ENCODE measurements at regions not wholly inside any gene's neighbourhood (a gene's known extent, or its start where the extent isn't known, plus 50 kb on each side); places are given as distances from the start of the nearest gene placed in this dataset.

DNA sequence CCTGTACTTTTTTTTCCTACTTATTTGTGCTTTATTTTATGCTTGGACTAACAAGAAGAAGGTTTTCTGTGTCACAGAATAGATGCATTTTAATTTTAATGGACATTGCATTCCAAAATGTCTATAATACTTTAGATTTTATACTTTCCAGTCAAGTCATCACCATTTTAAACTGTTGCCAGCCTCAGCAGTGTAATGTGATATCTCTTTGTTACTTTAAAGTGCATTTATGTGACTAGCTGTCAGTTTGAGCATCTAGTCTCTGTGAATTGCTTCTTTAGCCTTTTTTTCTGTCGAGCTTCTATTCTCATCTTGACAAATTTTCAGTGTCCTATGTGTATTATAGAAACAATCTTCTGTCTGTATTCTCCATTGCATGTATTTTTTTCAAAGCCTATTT is 511.4 kb upstream of the CBLB start:
- intact Hi-C loops (cut with DNase I): no loop called here
- no peak for DNase-seq
- no peak for ATAC-seq

GRCh38 chr3:106381286-106381938 is 512.6 kb upstream of the CBLB start:
- ATAC-seq (no peak), DNase-seq (no peak)
- intact Hi-C loops (cut with DNase I): no loop called here

DNA sequence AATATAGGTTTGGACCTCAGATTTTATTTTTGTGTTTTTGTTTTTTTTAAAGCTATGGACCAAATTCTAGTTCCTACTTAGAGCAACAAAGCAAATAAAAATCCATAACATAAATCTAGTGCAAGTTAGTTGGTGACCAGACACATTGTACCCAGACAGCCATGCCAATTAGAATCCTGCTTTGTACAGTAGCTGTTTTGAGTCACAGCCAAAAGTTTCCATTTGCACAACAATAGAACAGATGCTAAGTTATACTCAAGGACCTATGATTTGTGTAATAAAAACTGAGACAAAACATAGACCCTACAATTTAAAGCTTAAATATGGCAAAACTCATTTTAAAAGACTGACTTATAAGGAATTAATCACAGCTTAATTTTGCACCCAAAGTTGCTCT is 513.1 kb upstream of the CBLB start:
- no peak for ATAC-seq
- intact Hi-C loops (cut with DNase I): no loop called here
- DNase-seq: no peak

DNA sequence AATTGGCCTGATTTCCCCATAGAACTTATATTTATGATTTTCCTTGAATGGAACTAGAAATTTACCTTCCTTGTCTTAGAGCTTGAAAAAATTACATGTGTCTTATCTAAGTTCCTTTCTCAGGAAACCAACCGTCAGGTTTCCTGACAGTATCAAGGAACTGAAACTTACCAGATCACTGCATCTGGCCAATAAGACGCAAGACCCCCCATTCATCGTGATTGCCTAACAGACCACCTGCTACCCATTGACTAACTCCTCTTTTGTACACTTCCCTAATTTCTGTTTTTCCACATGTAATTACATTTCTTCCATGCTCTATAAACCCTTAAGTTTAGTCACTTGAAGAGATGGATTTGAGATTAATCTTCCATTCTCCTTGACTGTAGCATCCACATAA is 517.2 kb upstream of the CBLB start:
- no peak for ATAC-seq
- DNase-seq: no peak
- intact Hi-C loops (cut with DNase I): no loop called here

DNA sequence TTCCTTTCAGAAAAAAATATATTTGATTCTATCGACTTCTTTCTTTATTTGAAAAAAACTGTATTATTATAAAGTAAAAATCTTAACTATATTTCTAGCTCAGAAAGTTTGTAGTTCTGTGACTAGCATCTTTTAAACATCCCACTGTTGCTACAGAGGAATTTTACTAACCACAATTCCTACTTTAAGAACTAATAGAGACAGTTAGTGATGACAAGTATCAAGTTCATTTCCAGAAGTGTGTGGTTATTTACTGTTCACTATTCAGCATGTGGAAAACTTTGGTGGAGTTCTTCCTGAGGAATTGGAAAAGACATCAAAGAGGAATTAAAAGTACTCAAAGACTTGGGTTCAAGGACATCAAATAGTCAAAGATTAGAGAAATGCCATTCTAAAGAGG is 524.1 kb upstream of the CBLB start:
- intact Hi-C loops (cut with DNase I): no loop called here
- DNase-seq (no peak), ATAC-seq (no peak)

DNA sequence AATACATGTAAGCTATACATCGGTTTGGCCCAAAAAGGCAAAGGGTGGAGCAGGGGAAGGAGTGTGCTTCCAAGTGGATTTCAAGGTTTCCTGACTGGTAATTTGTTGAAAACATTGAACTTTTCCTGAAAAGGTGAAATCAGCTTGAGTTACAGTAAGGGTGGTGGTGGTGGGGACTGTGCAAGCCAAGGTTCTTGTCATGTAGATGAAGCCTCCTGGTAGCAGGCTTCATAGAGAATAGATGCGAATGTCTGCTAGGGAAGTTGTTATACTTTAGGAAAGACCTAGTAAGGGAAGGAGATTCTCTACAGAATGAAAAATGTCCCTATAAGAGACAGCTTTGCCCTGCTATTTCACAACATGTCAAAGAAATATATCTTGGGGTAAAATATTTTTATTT is 528.2 kb upstream of the CBLB start:
- intact Hi-C loops (cut with DNase I): no loop called here
- no peak for ATAC-seq
- no peak for DNase-seq

- no peak for ATAC-seq
Measured at GRCh38 chr3:106398891-106399600, 530.2 kb upstream of the CBLB start.

GRCh38 chr3:106399761-106400160 is 530.9 kb upstream of the CBLB start:
- intact Hi-C loops (cut with DNase I): no loop called here
- ATAC-seq (no peak), DNase-seq (no peak)

More at GRCh38 chr3:106398891-106399600, 530.2 kb upstream of the CBLB start:
- no peak for DNase-seq
- intact Hi-C loops (cut with DNase I): no loop called here

DNA sequence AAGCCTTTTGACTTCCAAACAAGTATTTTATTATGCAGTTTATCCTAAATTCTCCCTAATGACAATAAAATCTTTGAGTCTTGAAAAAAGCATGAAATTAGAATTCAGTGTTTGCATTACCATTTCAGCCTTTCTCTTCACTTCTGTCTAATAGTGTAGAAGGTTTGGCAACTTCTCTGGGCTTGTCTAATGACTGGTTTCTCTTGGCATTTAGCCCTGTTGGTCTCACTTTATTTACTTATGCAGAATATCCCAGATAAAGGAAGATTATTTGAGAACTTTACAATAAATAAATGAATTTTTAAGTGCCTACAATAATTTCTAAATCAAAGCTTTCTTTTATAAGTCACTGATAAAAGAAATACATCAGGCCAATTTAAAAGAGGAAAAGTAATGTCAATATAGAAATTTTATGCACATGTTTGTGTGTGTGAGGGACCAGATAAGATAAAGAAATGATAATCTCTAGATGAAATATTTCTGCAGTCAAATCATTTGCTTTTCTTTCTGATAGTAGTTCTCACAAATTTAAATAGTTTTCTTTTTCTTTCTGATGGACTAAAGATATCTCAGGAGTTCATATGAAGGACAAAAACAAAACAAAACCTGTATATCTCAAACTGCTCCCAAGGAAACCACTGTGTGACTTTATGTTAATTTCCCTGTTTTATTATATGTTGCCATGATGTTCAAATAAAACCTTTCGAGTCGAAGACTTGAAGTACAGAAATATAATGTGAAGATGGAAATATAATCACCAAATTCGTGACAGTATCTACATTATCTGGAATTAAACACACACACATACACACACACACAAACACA is 533.1 kb upstream of the CBLB start:
- ATAC-seq (no peak), DNase-seq (no peak)
- intact Hi-C loops (cut with DNase I): no loop called here

DNA sequence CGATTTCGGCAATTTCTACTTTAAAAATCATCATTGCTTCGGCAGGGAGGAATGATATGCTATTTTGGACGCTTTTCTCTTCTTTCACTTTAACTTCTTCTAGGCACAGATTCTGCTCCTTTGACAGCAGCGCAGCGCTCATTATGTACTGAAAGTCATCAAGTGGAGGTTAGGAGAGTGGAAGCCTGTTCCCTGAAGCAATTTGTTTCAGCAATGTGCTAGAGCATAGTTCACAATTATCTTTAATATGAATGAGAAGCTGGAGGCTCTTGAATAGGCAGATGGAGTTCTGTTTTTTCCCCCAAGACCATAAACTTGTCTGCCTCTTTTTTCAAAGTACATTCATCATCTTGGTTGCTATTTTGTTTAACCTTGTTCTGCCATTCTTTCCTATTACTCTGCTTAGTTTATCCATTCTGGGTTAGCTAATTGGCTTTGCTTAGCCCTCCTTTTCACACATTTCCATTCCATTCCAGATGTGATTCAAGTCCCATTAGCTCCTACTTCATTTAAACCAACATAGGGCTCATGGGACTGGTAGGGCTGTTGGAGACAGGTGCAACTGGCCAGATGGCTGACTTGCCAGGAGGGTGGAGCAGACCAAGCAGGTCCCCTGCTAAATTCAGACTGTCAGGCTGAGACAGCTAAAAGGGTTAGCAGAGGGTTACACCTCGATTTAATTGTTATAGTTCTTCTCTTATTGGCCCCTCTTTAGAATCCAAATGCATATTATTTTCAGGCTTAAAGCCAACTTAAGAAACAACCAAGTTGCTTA is 534.7 kb upstream of the CBLB start:
- no peak for ATAC-seq
- intact Hi-C loops (cut with DNase I): no loop called here
- DNase-seq: no peak

- ATAC-seq (no peak), DNase-seq (no peak)
- intact Hi-C loops (cut with DNase I): no loop called here
Measured at GRCh38 chr3:106413683-106414082, 544.9 kb upstream of the CBLB start.

DNA sequence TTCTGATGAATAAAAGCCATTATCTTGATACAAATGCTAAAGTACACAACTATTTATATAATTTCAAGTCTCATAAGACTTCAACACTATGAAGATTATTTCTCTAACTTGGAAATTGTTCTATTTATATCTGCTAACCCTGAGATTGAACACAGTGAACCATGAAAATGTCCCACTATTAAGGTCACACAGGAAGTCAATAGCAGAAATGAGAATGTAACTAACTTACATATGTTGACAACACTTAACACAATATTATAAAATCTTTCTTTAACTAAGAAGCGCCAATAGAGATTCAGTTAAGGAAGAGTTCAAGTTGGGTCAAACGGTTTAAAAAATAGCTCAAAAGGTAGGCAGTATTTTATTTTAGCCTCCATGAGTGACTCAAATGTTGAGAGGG is 551.8 kb upstream of the CBLB start:
- intact Hi-C loops (cut with DNase I): no loop called here
- DNase-seq: no peak
- no peak for ATAC-seq

- ATAC-seq: no peak
- DNase-seq: no peak
- intact Hi-C loops (cut with DNase I): no loop called here
Measured at GRCh38 chr3:106421426-106421825, 552.6 kb upstream of the CBLB start.

GRCh38 chr3:106421909-106422308 is 553.1 kb upstream of the CBLB start:
- DNase-seq (no peak), ATAC-seq (no peak)
- intact Hi-C loops (cut with DNase I): no loop called here

- DNase-seq: no peak
- ATAC-seq: no peak
- intact Hi-C loops (cut with DNase I): no loop called here
Measured at GRCh38 chr3:106423321-106424225, 554.8 kb upstream of the CBLB start.

- intact Hi-C loops (cut with DNase I): no loop called here
- DNase-seq: no peak
Measured at GRCh38 chr3:106425026-106425425, 556.2 kb upstream of the CBLB start.

DNA sequence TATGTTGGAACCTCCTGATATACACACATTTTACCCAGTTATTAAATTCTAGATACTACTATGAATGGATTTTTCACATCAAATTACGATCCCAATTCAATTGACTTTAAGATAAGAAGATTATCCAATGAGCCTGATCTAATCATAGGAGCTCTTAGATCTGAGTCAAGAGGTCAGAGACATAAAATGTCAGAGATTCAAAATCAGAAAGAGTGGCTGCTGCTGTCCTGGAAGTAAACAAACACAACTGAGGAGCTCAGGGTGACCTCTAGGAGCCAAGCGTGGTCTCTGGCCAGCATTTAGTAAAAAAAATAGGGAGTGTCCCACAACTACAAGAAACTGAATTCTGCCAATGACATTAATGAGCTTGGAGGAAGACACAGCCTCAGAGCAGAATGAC is 557.1 kb upstream of the CBLB start:
- no peak for DNase-seq
- no peak for ATAC-seq
- intact Hi-C loops (cut with DNase I): no loop called here

More at GRCh38 chr3:106425026-106425425, 556.2 kb upstream of the CBLB start:
- ATAC-seq: no peak

DNA sequence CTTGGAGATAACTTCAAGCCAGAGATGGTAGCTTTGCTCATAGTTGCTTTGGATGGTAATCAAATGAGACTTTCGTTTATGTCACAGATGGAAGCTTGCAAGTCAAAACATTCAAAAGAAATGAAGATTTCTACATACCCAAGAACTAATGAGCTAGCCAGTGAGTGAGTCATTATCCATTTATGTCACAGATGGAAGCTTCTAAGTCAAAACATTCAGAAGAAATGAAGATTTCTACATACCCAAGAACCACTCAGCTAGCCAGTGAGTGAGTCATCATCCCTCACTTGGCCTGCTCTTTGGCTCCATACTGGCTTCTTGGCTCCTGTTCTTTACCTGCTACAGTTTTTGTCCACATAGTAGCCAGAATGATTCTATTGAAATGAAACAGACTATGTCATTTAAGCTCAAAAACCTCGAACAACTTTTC is 559.8 kb upstream of the CBLB start:
- no peak for DNase-seq
- intact Hi-C loops (cut with DNase I): no loop called here
- peak; percentile 77 to 95 for ATAC-seq

DNA sequence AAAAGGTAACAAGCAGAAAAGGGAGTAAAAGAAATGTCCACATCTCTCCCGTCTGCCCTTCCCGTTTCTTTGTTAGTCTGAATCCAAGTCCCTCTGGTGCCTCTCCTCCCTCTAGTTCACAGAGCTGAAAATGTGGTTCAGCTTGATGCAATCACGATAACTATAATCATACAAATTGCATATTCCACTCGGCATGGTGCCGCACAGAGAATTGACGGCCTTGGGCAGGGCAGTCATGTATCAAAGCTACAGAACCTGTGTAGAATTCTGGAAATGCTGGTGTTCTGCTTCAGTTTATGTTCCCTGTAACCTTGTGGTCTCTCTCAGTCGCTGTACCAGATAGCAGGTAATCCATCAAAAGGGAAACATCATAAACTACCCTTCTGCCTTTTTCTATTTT is 562.9 kb upstream of the CBLB start:
- DNase-seq: no peak
- intact Hi-C loops (cut with DNase I): no loop called here
- ATAC-seq: no peak

Data from left cardiac atrium (tissue), 4 donors.